B cell (primary cell): ENCODE measurements at regions not wholly inside any gene's neighbourhood (a gene's known extent, or its start where the extent isn't known, plus 50 kb on each side); places are given as distances from the start of the nearest gene placed in this dataset.

Experiments used
- ATAC-seq: fragments of 200-7000 bp; cut with Tn5 transposase; one replicate; pipeline ENCODE4 v1.10.0; 2021; ENCODE audit warnings: low read depth, mild to moderate bottlenecking, moderate number of reproducible peaks, moderate library complexity
- CTCF ChIA-PET: fragments of 350-600 bp; sonication (Branson Sonifier 250); formaldehyde crosslinking; loops from one replicate; lab custom pipeline; 2021; ENCODE audit warnings: antibody characterized with exemption, inconsistent platforms; lab: Charles Lee
- POLR2A ChIA-PET: fragments of 350-600 bp; sonication (Branson Sonifier 250); formaldehyde crosslinking; loops from one replicate; lab custom pipeline; 2021; ENCODE audit warnings: antibody characterized with exemption; lab: Charles Lee
- DNase-seq: peaks from one replicate; pipeline ENCODE4 v3.0.0; 2013
- H2AFZ ChIP-seq: 2 replicates; pipeline ENCODE4 v1.6.1; 2012; ENCODE audit warnings: mild to moderate bottlenecking, low read depth, low read length; ENCODE audit not compliant: insufficient read depth, poor library complexity, severe bottlenecking
- H3K27ac ChIP-seq, 2 donors: 1 replicate in 1 of 2; 2 replicates in 1 of 2; pipeline ENCODE4 v1.5.1; 2012 to 2013; ENCODE audit warnings: low read length in 2 of 2, mild to moderate bottlenecking in 2 of 2, moderate library complexity in 1 of 2
- H3K27me3 ChIP-seq, 4 experiments: fragments of 200-600 bp in 1 of 4; sonication (generic) in 1 of 4; replicated peaks in 1 of 4; 1 replicate in 2 of 4; 2 replicates in 2 of 4; pipeline versions ENCODE4 v1.6.1 to v1.7.0; 2013 to 2016; ENCODE audit warnings: low read length in 3 of 4, mild to moderate bottlenecking in 2 of 4, mixed read lengths in 1 of 4, moderate library complexity in 1 of 4; ENCODE audit not compliant: insufficient read depth in 4 of 4, control insufficient read depth in 3 of 4; ENCODE audit errors: control extremely low read depth in 1 of 4
- H3K36me3 ChIP-seq, 2 experiments: replicated peaks in 1 of 2; 1 replicate in 1 of 2; 2 replicates in 1 of 2; pipeline versions ENCODE4 v1.6.1 to v1.7.1; 2013; ENCODE audit warnings: low read length in 1 of 2; ENCODE audit not compliant: insufficient read depth in 2 of 2, control insufficient read depth in 1 of 2; ENCODE audit errors: control extremely low read depth in 1 of 2, extremely low read depth in 1 of 2
- H3K4me1 ChIP-seq, 2 donors: fragments of 200-600 bp in 1 of 2; sonication (generic) in 1 of 2; 1 replicate in 1 of 2; 2 replicates in 1 of 2; pipeline versions ENCODE4 v1.5.1 to v1.6.1; 2013 to 2017; ENCODE audit warnings: low read length in 2 of 2; ENCODE audit not compliant: control insufficient read depth in 2 of 2, insufficient read depth in 2 of 2
- H3K4me2 ChIP-seq: replicated peaks from 2 replicates; pipeline ENCODE3; 2012; ENCODE audit warnings: mild to moderate bottlenecking, low read depth, low read length; ENCODE audit not compliant: poor library complexity, severe bottlenecking
- H3K4me3 ChIP-seq, 5 experiments: fragments of 200-600 bp in 1 of 5; sonication (generic) in 1 of 5; 1 replicate in 3 of 5; 2 replicates in 2 of 5; pipeline versions ENCODE4 v1.5.1 to v1.7.0; 2011 to 2016; ENCODE audit warnings: low read length in 4 of 5, mild to moderate bottlenecking in 4 of 5, low read depth in 2 of 5, control low read depth in 1 of 5, moderate library complexity in 1 of 5; ENCODE audit not compliant: insufficient read depth in 1 of 5; ENCODE audit errors: control extremely low read depth in 1 of 5, extremely low read depth in 1 of 5
- H3K79me2 ChIP-seq: fragments of 200-600 bp; sonication (generic); one replicate; pipeline ENCODE4 v1.6.0; 2016; ENCODE audit warnings: low read length; ENCODE audit not compliant: control insufficient read depth, insufficient read depth
- H3K9ac ChIP-seq: fragments of 200-600 bp; sonication (generic); 2 replicates; pipeline ENCODE4 v1.6.1; 2017; ENCODE audit warnings: mild to moderate bottlenecking, low read length, moderate library complexity
- H3K9me3 ChIP-seq, 3 donors: one replicate each; pipeline versions ENCODE4 v1.6.1 to v1.7.1; 2013; ENCODE audit warnings: low read length in 2 of 3; ENCODE audit not compliant: control insufficient read depth in 2 of 3, insufficient read depth in 1 of 3; ENCODE audit errors: control extremely low read depth in 1 of 3
- H4K20me1 ChIP-seq: 2 replicates; pipeline ENCODE4 v1.6.0; 2012; ENCODE audit warnings: mild to moderate bottlenecking, low read length; ENCODE audit not compliant: insufficient read depth, control insufficient read depth, poor library complexity, severe bottlenecking
- H3K27ac Mint-ChIP-seq: one replicate; pipeline ENCODE4 v1.8.0; 2021; ENCODE audit warnings: mixed read lengths
- H3K27me3 Mint-ChIP-seq: one replicate; pipeline ENCODE4 v1.8.0; 2021; ENCODE audit warnings: mixed read lengths
- H3K4me1 Mint-ChIP-seq: one replicate; pipeline ENCODE4 v1.8.0; 2021; ENCODE audit warnings: mixed read lengths
- H3K4me3 Mint-ChIP-seq: one replicate; pipeline ENCODE4 v1.8.0; 2021; ENCODE audit warnings: mixed read lengths
- H3K9me3 Mint-ChIP-seq: one replicate; pipeline ENCODE4 v1.8.0; 2022; ENCODE audit warnings: mixed read lengths; ENCODE audit not compliant: insufficient read depth
- CTCF ChIP-seq: fragments of 200-600 bp; IDR thresholded peaks from one replicate; pipeline ENCODE4 v1.8.0; 2022; ENCODE audit warnings: antibody characterized with exemption, mild to moderate bottlenecking
- EZH2 ChIP-seq: IDR thresholded peaks from 2 replicates; pipeline ENCODE4 v1.6.1; 2012; ENCODE audit warnings: borderline replicate concordance, low read depth, mild to moderate bottlenecking, moderate library complexity, low read length; ENCODE audit not compliant: insufficient read depth, poor library complexity, severe bottlenecking
- WGBS: methylation state at CpG from one replicate; pipeline ENCODE4 v1.1.5; 2013; ENCODE audit warnings: missing lambda C conversion rate; ENCODE audit not compliant: insufficient coverage; 5-methylcytosine and 5-hydroxymethylcytosine counted together
- intact Hi-C: fragments of 100-400 bp; cut with micrococcal nuclease; formaldehyde crosslinking; loops from one replicate; pipeline ENCODE4 v1.10.0; 2022

- Histone ChIP-seq H3K9ac (no peak overlapping the region), H3K4me2 (no peak overlapping the region), H4K20me1 (no peaks in the 10 kb centered on the region), H3K27ac (no peak overlapping the region), H3K9me3 (no peaks in the 10 kb centered on the region), H3K4me1 (no peaks in the 10 kb centered on the region), H3K79me2 (no peaks in the 10 kb centered on the region), H2AFZ (no peak overlapping the region), H3K36me3 (no peaks in the 10 kb centered on the region), H3K4me3 (no peak overlapping the region), H3K27me3 (peaks cover 0 to 11% (median 2%) of the 10 kb centered on the region in 4 experiments)
- TF ChIP-seq CTCF (no peak), EZH2 (no peak)
- intact Hi-C loops: no loop called here
- CTCF ChIA-PET: interaction anchor here (0.7 kb wide), 1 partner anchor 36 kb away, joined by 3 read pairs; no protein-coding TSS in a partner anchor
- 84% methylated on average over 2 of the region's 4 CpGs for WGBS
- POLR2A ChIA-PET: no interaction called here
- DNase-seq (no peak), ATAC-seq (no peak)
- H3K27me3 Mint-ChIP-seq: peaks cover 31% of the 10 kb centered on the region
- no peak overlapping the region for H3K4me3 Mint-ChIP-seq
- no peaks in the 10 kb centered on the region for H3K9me3 Mint-ChIP-seq
- no peaks in the 10 kb centered on the region for H3K4me1 Mint-ChIP-seq
- H3K27ac Mint-ChIP-seq: no peak overlapping the region
These were observed 490.4 kb upstream of the ID2 start for GRCh38 chr2:8191427-8191826.

GRCh38 chr2:8193146-8193545 lies 488.7 kb upstream of the ID2 start:
- no peaks in the 10 kb centered on the region for H3K4me1 Mint-ChIP-seq
- H3K27me3 Mint-ChIP-seq: peaks cover 34% of the 10 kb centered on the region
- ChIA-PET POLR2A (no interaction called here), CTCF (no interaction called here)
- no peak overlapping the region for H2AFZ ChIP-seq
- H3K9me3 Mint-ChIP-seq: no peaks in the 10 kb centered on the region
- no peak overlapping the region for H3K4me3 Mint-ChIP-seq
- intact Hi-C loops: no loop called here
- WGBS: no CpG with 5 or more reads among the region's 2 CpGs
- DNase-seq (no peak), ATAC-seq (no peak)
- H3K27ac Mint-ChIP-seq: no peak overlapping the region
- H3K4me3 ChIP-seq: no peak overlapping the region
- no peak for TF ChIP-seq EZH2
- H3K79me2 ChIP-seq: no peaks in the 10 kb centered on the region
- H3K9ac ChIP-seq: no peak overlapping the region
- no peaks in the 10 kb centered on the region for H4K20me1 ChIP-seq
- H3K27ac ChIP-seq: no peak overlapping the region
- H3K4me1 ChIP-seq: no peaks in the 10 kb centered on the region
- peaks cover 0 to 11% (median 2%) of the 10 kb centered on the region in 4 experiments for H3K27me3 ChIP-seq
- no peak overlapping the region for H3K4me2 ChIP-seq
- H3K9me3 ChIP-seq: no peaks in the 10 kb centered on the region
- H3K36me3 ChIP-seq: no peaks in the 10 kb centered on the region
